Stimulated activated CD4-positive, alpha-beta T cell treated with anti-CD3 and anti-CD28 coated beads, Interleukin-2, amount 100 ng/mL, for 48 hours (primary cell): ENCODE measurements at regions not wholly inside any gene's neighbourhood (a gene's known extent, or its start where the extent isn't known, plus 50 kb on each side); places are given as distances from the start of the nearest gene placed in this dataset.
"Not testable (repeated sequence)": the region's sequence is repeated elsewhere in the genome, so short reads cannot be mapped to it uniquely, and the experiment has no call there.

Experiments used
- DNase-seq, 2 donors: peaks; one replicate each; pipeline ENCODE4 v3.0.0-alpha.2; 2020

DNA sequence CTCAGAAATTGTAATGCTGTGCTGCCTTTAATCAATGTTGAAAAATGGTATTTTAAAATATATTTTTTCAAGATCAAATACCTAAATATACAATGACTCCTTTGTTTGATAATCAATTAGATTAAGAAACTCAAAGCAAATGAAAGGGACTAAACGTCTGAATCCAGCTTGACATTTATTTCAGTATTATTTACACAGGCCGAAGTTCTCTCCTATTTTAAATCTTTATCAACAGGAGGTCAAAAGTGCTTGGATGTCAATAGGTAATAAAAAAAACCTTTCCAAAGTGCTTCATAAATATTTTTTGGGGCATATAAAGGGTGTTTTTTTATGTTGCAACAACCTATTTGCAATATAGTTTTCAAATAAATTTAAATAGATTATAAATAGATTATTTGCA is 1201.7 kb upstream of the SLC39A10 start:
- no peak for DNase-seq

GRCh38 chr2:194452504-194452903 is 1204.5 kb upstream of the SLC39A10 start:
- DNase-seq, result no peak

DNA sequence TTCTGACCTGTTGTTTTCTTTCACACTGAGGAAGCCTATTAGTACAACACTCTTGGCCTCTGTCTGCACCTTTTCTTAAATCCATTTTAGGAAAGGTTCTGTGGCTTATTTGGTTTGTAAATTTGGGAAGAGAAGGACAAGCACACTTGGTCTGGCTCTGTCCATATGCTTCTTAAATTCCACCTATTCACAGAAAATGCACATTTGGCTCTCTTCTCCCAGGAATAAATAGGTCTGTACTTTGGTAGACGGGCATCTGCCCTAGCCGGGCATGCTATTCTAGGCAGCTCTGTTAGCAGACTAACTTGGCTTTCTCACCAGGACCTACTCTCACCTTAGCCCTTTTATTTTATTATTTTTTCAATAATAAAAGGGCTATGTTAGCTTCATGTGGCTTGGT is 1211.8 kb upstream of the SLC39A10 start:
- DNase-seq, result no peak

DNA sequence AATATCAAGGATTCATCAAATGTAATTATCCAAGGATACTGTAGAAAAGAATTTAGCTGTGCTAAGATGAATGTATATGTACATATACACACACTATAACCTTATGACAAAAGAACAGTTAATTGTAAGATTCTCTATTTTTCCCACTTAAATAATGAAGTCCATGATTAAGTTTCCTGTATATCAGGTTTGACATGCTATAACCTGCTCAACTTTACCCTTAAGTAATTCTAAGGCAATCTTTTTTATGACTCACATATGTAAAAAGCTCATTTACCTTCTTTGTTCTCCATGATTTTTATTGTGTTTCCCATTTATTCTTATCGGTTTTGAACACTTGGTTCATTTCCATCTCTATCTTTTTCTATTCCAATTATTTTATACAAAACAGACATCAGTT is 1213.1 kb upstream of the SLC39A10 start:
- no peak for DNase-seq

DNA sequence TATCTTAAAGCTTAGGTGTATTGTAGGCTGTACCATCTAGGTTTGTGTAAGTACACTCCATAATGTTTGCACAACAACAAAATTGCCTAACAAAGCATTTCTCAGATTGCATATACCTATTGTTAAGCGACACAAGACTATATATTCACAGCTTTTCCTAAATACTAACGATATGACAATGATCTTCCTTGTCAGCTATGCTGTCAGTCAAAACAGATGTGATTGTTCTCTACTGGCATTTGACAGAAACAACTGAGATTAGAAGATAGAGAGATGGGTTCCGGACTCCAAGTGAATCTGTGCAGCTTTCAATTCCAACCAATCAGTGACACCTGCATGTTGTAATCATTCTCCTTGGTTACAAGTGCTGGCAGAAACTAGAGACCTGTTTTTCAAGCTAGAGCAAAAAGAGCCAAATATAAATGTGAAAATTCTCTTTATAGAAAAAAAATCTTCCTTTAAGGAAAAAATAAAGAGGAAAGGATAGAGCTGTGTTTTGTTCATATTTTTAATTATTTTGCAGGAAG is 1232.3 kb upstream of the SLC39A10 start:
- no peak for DNase-seq

DNA sequence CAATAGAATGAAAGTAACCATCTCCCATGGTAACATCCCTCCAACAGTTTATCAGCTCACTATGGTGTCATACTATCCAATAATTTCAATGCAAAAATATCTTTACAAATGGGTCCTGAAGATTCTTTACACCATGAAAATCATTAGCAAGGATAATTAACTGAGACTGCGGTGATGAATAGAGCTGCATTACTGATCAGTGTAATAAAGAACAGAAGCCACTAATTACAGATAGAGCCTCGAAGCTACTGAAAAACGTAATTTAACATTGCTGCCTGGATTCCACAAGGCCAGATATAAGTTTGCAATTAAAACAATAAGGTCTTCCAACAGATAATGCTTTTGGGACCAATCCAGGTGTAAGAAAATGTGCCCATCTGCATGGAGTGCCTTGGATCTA is 1245.8 kb upstream of the SLC39A10 start:
- no peak for DNase-seq

- no peak for DNase-seq
Observed at GRCh38 chr2:194395818-194396217, 1261.2 kb upstream of the SLC39A10 start.

DNA sequence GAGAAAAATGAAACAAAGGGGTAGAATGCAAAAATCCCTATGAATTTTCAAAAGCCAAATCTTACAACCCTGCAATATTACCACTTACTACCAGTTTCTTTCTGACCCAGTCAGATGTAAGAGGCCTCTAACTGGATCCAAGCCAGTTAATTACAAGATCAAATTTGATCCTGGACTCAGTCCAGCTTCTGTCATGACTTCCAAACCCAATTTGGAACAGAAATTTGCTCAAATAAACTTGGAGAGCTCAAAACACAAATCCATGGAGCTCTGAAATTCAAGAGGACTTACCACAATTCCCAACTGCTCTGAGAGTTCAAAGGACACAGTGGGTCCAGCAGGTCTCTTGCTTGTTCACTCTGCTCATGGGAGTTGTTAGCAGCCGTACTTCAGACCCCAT is 1271.7 kb upstream of the SLC39A10 start:
- DNase-seq, result no peak

GRCh38 chr2:194383401-194383800 is 1273.6 kb upstream of the SLC39A10 start:
- no peak for DNase-seq

- DNase-seq, result no peak
Observed at GRCh38 chr2:194382221-194382620, 1274.8 kb upstream of the SLC39A10 start.

DNA sequence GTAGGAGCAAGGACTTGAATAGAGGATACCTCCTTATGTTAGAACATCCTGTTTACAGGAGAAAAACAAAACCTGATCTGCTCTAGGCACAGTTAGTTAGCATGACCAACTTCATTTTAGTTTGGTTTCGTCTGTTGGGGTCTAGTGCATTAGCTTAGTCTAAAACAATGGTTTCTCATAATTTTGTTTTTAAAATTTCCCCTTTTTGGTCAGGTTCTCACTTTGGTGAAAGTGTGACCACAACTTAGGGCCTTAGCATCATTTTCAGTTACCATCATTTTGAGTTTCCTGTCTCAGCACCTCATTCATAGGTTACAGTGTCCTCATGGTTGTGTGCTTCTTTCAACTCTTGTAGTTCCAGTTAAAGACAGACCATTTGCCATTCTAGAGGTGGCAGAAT is 1277.0 kb upstream of the SLC39A10 start:
- no peak for DNase-seq

- DNase-seq, result not testable (repeated sequence)
Observed at GRCh38 chr2:194367390-194367789, 1289.6 kb upstream of the SLC39A10 start.

DNA sequence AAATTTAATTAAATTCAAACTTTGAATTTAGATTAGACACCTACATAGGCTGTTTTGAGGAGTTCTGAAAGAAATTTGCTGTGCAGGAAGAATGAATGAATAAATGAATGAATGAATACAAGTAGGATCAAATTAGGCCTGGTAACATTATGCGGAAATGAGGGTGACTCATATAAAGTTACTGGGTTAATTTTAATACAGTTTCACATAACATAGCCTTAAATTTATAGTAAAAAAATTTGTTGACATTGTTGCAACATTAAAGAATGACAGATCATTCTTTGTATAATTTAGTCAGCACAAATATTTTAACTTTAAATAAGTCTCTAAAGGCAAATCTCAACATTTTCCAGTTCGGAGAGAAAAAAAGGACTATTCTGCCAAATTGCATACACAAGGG is 1293.1 kb upstream of the SLC39A10 start:
- DNase-seq, result no peak

DNA sequence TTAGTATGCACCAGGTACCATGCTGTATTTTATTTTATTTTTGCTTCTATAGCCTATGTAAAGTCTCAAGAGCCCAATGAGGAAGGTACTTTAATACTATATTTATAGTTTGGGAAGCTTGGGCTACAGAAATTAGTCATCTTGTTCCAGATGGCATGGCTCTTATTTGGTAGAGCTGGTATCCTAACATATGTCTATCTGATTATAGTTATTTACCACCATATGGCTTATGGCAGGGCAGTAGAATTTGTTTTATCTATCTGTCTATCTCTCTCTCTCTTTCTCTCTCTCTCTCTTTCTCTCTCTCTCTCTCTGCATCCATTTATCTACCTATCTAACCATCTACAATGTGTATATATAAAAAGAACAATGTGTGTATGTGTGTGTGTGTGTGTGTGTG is 1293.7 kb upstream of the SLC39A10 start:
- DNase-seq, result no peak

DNA sequence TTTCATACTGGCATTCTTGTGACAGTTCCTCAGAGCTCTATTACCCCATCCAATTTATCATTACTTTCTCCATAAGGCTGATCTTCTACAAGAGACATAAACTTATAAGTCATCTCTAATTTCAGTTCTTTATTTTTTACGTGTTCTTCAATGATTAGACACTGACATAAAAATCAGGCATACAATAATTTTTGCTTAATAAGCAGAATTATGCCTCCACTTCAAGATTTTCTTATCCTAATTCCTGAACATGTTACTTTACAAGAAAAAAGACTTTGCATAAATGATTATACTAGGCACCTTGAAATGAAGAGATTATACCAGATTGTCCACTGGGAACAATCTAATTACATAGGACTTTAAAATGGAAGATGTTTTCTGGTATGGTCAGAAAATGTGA is 1304.5 kb upstream of the SLC39A10 start:
- DNase-seq, result no peak

DNA sequence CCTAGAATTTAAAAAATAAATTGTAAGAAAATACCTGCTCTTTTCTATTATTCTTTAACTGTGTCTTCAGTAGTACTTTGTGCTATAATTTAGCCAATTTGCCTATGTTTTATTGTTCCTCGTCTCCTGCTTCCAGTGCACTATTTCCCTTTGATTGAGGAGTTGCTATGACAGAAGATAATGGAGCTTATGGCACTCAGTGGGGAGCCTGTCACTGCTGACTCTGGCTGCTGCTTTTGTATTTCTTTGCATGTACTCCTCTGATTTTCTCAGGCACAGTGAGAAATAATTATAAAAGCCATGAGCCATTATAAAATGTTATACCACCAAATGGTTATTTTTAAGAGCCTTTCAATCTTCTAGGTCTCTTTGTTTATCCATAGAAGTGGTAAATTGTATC is 1310.8 kb upstream of the SLC39A10 start:
- DNase-seq, result no peak

DNA sequence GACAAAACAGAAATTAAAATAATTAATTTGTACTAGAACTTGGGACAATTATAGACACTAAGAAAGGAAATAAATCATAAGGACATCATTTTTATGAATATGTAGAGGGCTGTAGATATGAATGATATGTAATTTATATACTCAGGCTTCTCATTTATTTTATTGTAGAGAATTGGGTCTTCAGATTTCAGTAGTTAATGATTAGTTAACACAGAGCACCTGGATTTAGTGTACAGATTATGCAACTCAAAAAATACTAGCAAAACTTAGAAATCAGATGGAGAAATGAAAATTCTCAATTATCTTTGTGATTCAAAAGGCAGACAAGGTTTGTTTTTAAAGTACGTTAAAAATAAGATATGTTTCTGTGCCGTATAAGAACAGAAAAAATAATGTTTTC is 1311.7 kb upstream of the SLC39A10 start:
- DNase-seq, result no peak

DNA sequence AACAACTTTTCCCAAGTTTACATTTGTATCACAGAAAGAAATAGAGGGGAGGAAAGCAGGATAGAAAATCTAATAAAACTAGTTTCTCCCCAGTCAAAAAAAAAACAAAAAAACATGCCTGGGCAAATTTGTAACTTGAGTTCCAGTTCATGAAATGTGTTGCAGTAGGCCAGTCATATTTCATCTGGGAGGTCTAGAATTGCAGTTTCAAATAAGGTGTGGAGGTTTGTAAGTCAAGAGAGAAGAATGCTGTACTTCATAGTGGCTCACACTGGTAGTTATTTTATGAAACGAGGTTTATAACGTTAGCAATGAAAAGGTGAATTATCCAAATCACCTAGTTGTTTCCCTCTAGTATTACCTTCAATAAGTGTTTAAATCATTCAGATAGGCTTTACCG is 1313.9 kb upstream of the SLC39A10 start:
- no peak for DNase-seq

DNA sequence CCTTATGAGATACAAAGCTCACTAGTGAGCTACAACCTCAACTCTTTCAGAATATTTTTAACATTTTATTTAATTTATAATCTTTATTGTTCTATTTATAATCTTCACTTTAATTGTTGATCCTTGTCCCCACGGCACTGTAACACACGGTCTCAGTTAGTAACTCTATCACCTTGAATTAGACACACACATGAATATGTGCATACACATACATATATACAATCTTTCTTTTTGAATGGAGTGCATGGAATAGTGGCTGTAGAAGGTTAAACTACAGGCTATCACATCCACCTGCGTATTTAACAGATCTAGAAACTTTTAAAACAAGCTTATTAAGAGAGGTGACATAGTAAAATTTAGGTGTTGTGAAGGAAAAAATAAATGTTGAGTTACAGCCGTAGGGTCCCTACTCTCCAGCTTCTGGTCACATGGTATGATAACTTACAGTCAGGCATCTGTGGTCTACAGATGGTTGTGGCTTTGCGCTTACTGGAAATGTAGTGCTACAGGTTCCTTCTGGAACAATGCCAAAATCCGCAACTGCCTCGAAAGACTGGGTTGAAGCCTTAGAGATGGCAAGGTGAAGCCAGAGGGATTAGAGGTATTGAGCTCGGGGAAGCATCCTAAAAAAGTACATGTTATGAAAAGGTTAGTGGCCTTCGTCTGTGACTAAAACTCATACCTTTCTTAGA is 1324.1 kb upstream of the SLC39A10 start:
- no peak for DNase-seq

- DNase-seq, result no peak
Observed at GRCh38 chr2:194328456-194328855, 1328.6 kb upstream of the SLC39A10 start.

- DNase-seq, result no peak
Observed at GRCh38 chr2:194327196-194327888, 1329.7 kb upstream of the SLC39A10 start.

DNA sequence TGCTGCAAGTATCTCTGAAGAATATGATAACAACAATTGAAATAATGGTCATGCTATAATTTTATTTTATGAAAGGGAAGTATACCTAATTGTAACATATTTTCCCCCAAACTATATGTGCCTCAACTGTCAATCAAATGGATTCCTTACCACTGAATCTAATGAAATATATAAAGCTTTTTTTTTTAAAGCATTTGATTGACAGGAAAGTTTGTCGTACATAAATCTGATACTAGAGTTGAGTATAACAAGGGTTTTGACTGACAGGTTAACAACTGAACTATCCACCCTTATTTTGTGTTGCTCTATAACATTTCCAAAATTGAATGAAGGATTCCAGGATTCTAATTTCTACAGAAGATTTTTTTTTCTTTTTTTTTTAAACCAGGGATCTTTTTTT is 1333.3 kb upstream of the SLC39A10 start:
- no peak for DNase-seq

DNA sequence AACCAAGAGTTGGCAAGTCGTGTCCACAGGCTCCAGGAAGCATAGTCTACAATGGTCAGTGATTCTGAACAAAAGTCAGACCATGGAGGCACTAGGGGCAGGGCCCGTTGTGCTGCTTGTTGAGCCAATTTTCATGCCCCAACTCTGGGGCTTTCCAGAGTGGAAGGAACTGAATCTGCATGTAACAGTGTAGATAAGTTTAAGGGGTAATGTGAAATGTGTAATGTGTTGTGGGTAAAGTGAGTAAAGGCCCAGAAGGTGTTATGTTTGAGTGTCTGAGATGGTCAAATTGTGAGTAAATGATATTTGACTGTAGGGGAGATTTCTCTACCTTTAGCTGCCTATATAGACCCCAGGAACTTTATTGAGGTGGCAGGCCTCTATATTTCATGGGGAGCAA is 1336.5 kb upstream of the SLC39A10 start:
- no peak for DNase-seq

GRCh38 chr2:194319222-194319992 is 1337.6 kb upstream of the SLC39A10 start:
- no peak for DNase-seq
